ENCODE measurements at regions not wholly inside any gene's neighbourhood (a gene's known extent, or its start where the extent isn't known, plus 50 kb on each side); places are given as distances from the start of the nearest gene placed in this dataset.

GRCh38 chr3:66692766-66693150 lies 191.9 kb upstream of the LRIG1 start:
- no peak for DNase-seq

- DNase-seq, result no peak
Observed at GRCh38 chr3:66693461-66694031, 192.7 kb upstream of the LRIG1 start.

- DNase-seq, result no peak
Observed at GRCh38 chr3:66702126-66702525, 201.3 kb upstream of the LRIG1 start.

GRCh38 chr3:66703501-66703900 lies 202.7 kb upstream of the LRIG1 start:
- no peak for DNase-seq

- no peak for DNase-seq
Observed at GRCh38 chr3:66705076-66705475, 204.3 kb upstream of the LRIG1 start.

GRCh38 chr3:66706890-66707289 lies 206.1 kb upstream of the LRIG1 start:
- DNase-seq, result no peak

- no peak for DNase-seq
Observed at GRCh38 chr3:66709532-66709931, 208.7 kb upstream of the LRIG1 start.

GRCh38 chr3:66712210-66712609 lies 211.4 kb upstream of the LRIG1 start:
- no peak for DNase-seq

- no peak for DNase-seq
Observed at GRCh38 chr3:66713921-66714320, 213.1 kb upstream of the LRIG1 start.

- DNase-seq, result no peak
Observed at GRCh38 chr3:66715806-66716205, 215.0 kb upstream of the LRIG1 start.

GRCh38 chr3:66717806-66718205 lies 217.0 kb upstream of the LRIG1 start:
- no peak for DNase-seq

- DNase-seq, result no peak
Observed at GRCh38 chr3:66719796-66720356, 219.1 kb upstream of the LRIG1 start.

- no peak for DNase-seq
Observed at GRCh38 chr3:66720508-66720907, 219.7 kb upstream of the LRIG1 start.

- no peak for DNase-seq
Observed at GRCh38 chr3:66722675-66723074, 221.9 kb upstream of the LRIG1 start.

- no peak for DNase-seq
Observed at GRCh38 chr3:66723231-66723630, 222.4 kb upstream of the LRIG1 start.

- DNase-seq, result no peak
Observed at GRCh38 chr3:66729687-66730393, 229.0 kb upstream of the LRIG1 start.

GRCh38 chr3:66738625-66739365 lies 238.0 kb upstream of the LRIG1 start:
- DNase-seq, result no peak

GRCh38 chr3:66740260-66740659 lies 239.4 kb upstream of the LRIG1 start:
- no peak for DNase-seq

- DNase-seq, result no peak
Observed at GRCh38 chr3:66744521-66744920, 243.7 kb upstream of the LRIG1 start.

GRCh38 chr3:66744986-66745385 lies 244.2 kb upstream of the LRIG1 start:
- DNase-seq, result no peak

GRCh38 chr3:66747261-66747660 lies 246.4 kb upstream of the LRIG1 start:
- DNase-seq, result no peak

- no peak for DNase-seq
Observed at GRCh38 chr3:66747696-66748095, 246.9 kb upstream of the LRIG1 start.

GRCh38 chr3:66748175-66748876 lies 247.5 kb upstream of the LRIG1 start:
- no peak for DNase-seq
